ENCODE measurements at regions not wholly inside any gene's neighbourhood (a gene's known extent, or its start where the extent isn't known, plus 50 kb on each side); places are given as distances from the start of the nearest gene placed in this dataset.

GRCh38 chr16:27721531-27722181 lies 171.7 kb downstream of the KATNIP start:
- no peak overlapping the region for H3K4me3 ChIP-seq (ENCODE audit: low read depth, low read length)
- no peak for DNase-seq (ENCODE audit: low read depth)
- TF ChIP-seq, protein P1, sequence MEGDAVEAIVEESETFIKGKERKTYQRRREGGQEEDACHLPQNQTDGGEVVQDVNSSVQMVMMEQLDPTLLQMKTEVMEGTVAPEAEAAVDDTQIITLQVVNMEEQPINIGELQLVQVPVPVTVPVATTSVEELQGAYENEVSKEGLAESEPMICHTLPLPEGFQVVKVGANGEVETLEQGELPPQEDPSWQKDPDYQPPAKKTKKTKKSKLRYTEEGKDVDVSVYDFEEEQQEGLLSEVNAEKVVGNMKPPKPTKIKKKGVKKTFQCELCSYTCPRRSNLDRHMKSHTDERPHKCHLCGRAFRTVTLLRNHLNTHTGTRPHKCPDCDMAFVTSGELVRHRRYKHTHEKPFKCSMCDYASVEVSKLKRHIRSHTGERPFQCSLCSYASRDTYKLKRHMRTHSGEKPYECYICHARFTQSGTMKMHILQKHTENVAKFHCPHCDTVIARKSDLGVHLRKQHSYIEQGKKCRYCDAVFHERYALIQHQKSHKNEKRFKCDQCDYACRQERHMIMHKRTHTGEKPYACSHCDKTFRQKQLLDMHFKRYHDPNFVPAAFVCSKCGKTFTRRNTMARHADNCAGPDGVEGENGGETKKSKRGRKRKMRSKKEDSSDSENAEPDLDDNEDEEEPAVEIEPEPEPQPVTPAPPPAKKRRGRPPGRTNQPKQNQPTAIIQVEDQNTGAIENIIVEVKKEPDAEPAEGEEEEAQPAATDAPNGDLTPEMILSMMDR (conservative IDR thresholded peaks at IDR 0.05; ENCODE audit: low read depth, low read length): no peak

- DNase-seq (ENCODE audit: low read depth): no peak
- TF ChIP-seq, protein P1 (conservative IDR thresholded peaks at IDR 0.05; ENCODE audit: low read depth, low read length): no peak
- H3K4me3 ChIP-seq (ENCODE audit: low read depth, low read length): no peak overlapping the region
These were observed 172.3 kb downstream of the KATNIP start for GRCh38 chr16:27722207-27722606.

DNA sequence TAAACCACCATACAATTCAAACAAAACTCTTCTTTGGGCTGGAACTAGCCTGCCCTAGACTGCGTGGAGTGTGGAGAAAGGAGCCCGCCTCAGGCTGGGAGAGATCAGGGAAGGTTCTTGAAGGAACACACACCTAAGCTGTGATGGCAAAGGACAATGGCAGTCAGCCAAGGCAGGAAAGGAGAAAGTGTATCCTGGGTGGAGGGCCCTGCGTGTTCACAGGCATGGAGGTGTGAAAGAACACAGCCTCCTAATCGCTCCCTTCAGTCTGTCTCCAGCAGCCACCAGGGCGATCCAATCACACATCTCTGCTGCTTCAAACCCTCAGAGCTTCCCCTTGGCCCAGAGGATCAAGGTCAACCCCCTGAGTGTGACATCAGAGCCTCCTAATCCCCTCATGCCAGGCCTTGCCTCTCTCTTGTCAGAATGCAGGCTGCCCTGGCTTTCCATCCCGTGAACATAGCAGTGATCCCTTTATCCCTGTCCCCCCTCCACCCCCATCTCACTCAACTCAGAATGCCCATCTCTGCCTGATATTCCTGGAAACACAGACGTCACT lies 173.0 kb downstream of the KATNIP start:
- H3K4me3 ChIP-seq (ENCODE audit: low read depth, low read length): no peak overlapping the region
- TF ChIP-seq, protein P1 (conservative IDR thresholded peaks at IDR 0.05; ENCODE audit: low read depth, low read length): no peak
- DNase-seq (ENCODE audit: low read depth): no peak

DNA sequence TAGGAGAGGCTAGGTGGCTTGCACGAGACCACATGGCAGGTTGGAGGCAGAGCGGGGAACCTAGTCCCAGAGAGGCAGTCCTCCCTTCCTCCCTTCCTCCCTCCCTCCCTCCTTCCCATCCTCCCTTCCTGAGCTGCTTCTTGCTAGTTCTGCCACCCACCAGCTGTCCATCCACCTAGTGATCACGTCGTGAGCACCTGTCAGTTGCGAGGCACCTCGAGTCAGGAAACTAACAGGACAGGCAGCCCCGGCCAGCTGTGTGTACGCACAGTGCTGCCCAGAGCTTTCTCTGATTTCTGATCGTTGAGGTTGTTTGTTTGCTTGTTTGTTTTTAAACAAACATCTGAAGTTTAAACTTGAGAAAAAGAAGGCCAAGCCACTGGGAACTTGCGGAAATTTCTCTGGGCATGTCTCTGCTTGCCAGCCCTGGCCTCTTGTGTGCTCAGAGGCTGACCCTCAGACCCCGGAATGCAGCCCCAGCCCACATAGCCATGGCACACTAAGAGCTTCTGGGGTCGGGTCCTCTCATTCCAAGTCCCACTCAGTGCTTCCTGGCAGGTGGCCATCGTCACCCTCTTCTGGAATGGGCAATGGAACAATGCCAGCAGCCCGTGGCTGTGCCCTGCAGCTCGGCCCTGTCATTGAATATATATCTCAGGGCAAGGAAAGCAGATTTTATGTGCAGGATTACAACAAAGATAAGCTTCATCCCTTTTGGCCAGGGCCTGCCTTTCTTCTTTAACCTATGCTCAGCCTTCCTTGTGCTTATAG lies 174.0 kb downstream of the KATNIP start:
- H3K4me3 ChIP-seq (ENCODE audit: low read depth, low read length): no peak overlapping the region
- no peak for DNase-seq (ENCODE audit: low read depth)
- TF ChIP-seq, protein P1 (conservative IDR thresholded peaks at IDR 0.05; ENCODE audit: low read depth, low read length): no peak

DNA sequence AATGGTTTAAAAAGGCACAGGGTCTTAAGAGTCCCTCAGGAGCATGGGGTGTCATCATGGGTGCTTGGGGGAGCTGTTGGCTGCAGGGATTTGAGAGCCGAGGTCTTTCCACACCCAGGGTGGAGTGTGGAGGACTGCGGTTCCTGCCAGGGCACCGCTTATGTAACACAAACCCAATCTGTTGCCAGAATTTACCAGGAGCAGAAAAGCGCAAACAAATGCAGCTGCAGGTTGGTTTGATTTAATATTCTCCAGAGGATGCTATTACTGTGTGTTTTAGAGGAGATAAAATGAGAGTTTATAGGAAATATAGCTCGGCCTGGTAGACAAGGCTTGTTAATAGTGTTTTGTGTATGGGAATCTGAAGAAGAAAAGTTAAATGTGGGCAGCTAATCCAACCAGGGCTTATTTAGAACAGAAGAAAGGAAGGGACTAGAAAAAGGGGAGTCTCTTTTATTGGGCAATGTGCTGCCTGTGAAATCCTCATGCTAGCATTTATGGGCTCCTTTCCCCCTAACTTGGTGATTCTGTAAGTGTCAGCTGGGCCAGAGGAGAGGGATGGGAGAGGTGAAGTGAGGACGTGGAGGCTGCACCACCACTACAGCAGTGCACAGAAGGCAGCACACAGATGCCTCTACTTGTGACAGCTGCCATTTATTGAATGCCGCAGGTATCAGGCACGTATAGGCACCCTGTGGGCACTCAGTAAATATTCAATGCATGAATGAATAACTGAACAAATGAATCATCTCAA lies 174.7 kb downstream of the KATNIP start:
- no peak overlapping the region for H3K4me3 ChIP-seq (ENCODE audit: low read depth, low read length)
- TF ChIP-seq, protein P1 (conservative IDR thresholded peaks at IDR 0.05; ENCODE audit: low read depth, low read length): no peak
- DNase-seq (ENCODE audit: low read depth): no peak

DNA sequence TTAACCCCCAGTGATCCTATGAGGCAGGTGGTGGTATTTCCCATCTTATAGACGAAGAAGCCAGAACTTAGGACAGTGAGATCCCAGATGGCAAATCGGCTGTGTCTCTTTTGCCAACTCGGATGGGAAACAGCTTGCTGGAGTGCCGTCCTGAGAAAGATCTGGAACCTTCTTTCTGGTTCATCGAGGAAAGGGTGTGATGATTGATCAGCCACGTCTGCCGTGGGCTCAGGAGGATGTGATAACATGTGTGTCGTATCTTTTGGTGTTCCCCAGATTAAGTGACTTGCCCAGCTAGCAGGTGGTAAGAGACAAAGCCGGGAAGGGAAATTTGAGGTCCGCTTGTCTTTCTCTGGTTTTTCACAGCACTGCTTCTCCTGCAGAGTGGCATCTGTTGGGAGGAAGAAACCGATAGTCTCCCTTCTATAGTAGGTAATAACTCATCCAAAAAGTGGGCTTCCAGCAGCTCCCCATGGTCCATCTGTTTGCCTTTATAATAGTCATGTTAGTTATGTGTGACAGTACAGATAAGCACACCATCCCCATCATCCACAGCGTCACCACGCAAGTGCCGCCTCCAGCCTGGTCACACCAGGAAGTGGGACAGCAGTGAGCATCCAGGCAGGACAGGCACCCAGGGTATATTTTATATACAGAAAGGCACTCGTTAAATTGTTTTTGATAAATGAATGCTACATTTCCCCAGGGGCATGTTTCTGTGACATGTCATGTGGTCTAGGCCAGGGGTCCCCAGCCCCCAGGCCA lies 175.5 kb downstream of the KATNIP start:
- no peak for DNase-seq (ENCODE audit: low read depth)
- TF ChIP-seq, protein P1 (conservative IDR thresholded peaks at IDR 0.05; ENCODE audit: low read depth, low read length): no peak
- H3K4me3 ChIP-seq (ENCODE audit: low read depth, low read length): no peak overlapping the region

All from epithelial cell of proximal tubule (primary cell).